GM18499 (cell line): ENCODE measurements at regions not wholly inside any gene's neighbourhood (a gene's known extent, or its start where the extent isn't known, plus 50 kb on each side); places are given as distances from the start of the nearest gene placed in this dataset.

Experiments used
- ATAC-seq: cut with Tn5 transposase; IDR thresholded peaks from one replicate; pipeline ENCODE4 v1.9.1; 2021; ENCODE audit warnings: moderate number of reproducible peaks; ENCODE audit not compliant: insufficient read depth, unreplicated experiment

DNA sequence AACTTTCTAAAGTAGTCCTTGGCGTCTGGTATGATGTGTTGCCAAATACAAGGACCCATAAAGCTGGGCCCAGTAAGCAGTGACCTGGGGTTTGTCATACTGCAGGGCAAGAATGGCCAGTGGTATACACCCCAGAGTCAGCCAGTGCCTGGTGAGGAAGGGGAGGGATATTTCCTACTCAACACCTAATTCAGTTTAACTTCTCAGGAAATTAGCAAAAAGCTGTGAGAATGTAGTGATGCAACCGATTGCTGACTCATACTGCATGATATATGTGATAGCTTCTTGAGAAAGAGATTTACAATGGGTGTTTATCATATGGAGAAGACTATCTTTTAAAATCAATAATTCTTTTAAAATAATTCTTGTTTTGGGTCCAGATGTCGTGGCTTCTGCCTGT lies 889.3 kb upstream of the CELF2 start:
- ATAC-seq = no peak

DNA sequence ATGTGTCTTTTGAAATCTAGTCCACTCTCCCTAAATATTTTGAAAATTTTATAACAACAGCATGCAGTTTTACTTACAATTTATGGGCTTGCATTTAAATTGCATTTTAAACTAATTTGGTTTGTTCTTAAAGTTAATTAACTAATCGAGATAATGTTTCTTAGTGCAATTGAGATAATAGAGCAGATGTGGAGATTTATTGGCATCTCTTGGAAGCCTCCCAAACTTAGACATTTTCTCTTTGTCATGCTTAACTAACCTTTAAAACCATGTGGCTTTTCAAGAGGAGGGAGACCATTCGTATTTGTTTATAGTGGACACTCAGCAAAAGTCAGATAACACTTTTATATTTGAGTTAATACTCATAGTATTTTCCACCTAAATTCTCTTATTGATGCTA lies 887.0 kb upstream of the CELF2 start:
- ATAC-seq = no peak

DNA sequence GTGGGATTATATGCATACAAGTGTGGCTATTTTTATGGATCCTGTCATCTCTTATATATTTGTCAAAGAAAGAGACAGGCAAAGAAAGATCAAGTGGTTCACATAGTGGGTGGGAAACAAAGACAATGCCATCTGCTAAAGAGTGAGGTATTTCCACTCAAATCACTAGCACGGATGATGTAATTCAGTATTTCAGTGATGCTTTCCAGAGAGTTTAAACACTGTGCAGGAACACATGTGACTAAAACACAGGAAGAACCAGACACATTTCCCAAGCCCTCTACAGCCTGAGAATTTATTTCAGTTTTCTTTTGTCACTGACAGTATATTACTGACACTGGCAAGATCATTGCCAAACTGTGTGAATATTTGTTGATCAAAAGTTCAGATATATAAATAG lies 885.7 kb upstream of the CELF2 start:
- ATAC-seq = no peak

DNA sequence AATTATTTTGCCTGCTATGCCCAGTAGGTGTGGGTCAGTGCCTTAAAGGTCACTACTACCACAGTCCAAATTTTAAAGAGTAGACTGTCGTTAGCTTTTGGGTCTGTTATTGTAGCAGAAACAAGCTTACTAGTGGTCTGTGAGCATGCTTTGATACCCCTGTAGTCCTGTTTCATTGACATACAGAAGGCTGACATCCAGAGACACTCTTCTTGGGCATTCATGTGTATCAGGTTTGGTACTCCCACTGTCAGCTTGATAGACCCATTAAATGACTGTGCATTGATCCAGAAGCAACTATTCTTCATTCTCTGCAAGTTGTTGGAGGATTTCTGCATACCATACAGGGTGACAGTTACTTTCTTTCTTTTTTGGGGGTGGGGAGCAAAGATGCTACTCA lies 884.4 kb upstream of the CELF2 start:
- no peak for ATAC-seq

DNA sequence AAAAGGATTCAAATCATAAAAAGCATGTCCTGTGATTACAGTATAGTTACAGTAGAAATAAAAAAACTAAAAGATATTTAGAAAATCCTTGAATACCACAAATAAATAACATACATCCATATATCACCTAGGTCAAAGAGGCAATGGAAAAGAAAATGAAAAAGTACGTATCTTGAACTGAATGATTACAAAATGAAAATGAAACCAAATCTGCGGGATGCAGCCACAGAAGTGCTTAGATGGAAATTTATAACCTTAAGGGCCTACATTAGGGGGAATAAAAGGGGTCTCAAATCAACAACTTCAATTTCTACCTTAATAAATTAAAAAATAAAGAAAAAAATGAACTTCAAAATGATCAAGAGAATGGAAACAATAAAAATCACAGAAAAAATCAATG lies 879.0 kb upstream of the CELF2 start:
- ATAC-seq = no peak

DNA sequence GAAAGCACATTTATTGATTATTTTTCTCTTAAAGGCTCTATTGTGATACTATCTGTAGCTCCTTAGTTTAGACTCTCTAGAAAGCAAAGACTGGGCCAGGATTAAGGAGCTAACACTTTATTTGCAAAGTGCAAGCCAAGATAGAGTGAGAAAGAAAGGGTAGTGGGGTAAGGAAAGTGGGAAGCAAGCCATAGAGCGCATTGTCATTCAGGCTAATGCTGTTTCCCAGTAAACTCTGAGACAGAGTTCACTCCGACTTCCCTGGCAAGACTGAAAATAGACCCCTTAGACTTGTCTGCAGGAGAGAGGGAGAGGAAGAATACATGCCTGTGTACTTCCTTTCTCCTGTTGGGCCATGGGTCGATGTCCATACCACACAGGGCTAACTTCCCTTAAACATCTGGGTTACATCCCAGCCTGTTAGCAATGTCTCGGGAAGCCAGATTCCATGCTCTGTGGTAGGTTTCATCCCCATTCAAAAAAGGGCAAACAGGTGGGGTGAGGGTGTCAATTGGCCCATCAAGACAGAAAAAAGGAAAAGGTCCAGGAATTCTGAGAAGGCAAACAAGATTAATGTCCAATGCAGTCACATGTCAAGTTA lies 875.8 kb upstream of the CELF2 start:
- no peak for ATAC-seq

DNA sequence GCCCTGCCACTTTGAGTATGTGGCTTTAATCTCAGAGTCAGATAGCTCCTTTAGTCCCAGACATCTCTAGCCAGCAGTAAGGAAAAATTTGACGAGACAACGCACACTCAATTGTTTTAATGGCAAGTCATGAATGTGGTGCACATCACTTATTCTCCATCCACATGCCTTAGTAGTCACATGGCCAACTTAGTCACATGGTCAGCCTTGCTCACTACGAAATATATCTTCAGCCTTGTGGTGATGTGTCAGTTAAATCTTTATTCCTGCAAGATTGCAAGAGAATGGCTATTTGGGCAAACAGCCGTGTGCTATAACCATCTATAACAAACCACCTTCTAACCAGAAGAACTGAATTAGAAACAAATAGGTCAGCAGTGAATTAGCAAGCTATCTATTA lies 871.1 kb upstream of the CELF2 start:
- no peak for ATAC-seq

DNA sequence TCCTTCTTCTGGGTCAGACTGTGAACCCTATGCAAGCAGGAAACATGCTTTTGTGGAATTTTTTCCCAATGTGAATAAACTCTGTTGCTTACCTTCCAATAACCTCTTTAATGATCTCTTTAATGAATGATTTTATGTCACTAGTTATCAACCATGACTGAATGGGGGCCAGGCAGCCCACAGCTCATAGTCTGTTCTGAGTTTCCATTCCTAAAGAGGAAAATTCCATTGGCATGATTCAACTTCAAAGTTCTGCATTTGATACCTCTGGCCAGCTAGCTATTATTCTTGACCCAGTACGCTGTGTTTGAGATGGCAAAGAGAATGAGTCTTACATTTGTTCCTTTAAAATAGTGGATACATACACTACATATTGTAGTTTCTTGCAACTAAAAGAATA lies 867.8 kb upstream of the CELF2 start:
- ATAC-seq = no peak

DNA sequence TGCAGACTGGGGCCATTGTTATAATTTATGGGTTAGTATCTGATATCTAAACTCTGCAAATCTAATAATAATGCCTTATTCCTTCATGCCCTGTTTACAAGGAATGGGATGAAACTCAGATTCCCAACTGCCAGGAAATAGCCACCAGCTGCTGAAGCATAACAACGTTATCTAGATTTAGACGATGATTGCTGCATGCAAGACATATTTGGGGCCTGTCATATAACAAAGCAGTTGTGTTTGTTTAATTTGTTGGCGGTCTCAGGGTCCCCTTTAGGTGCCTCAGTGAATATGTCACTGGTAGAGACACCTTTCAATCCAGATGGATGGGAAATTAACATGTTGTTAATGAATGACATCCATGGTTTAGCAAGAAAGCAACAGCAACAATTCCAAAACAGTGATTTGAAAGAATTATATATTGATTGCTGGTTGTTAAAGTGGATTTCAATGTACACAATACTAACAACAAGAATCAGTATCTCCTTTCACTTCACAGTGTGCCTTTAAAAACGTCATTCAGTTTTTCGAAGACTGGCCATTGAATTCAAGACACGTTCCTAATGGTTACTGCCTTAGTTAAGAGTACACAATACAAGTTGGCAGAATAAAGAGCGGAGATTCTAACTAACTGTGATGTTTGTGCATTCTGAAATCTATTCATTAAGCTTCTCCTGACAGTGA lies 860.6 kb upstream of the CELF2 start:
- ATAC-seq = no peak

DNA sequence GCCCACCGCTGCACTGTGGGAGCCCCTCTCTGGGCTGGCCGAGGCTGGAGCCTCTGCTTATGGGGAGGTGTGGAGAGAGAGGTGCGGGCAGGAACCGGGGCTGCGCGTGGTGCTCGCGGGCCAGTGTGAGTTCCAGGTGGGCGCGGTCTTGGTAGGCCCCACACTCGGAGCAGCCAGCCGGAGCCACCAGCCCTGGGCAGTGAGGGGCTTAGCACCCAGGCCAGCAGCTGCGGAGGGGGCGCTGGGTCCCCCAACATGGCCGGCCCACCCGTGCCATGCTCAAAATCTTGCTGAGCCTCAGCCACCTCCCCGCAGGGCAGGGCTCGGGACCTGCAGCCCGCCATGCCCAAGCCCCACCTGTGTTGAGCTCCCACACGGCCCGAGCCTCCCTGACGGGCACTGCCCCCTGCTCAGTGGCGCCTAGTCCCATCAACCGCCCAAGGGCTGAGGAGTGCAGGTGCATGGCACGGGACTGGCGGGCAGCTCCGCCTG lies 856.8 kb upstream of the CELF2 start:
- ATAC-seq = no peak

DNA sequence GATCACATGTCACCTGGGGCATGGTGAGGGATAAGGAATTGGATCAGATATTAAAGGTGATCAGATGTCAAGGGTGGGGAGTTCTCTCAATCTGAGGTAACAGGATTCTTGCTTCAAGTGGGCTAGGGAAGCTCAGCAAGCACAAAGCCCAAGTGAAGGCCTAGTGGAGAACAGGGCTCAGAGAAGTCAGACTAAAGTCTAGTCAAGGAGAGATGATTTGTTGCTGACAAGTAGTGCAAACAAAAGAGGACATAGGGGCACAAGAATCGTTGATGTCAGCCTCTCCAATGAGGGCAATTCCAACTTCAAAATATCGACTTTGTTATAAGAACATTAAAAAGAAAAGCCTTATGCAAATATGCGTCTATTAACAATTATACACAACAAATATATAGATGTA lies 852.8 kb upstream of the CELF2 start:
- no peak for ATAC-seq

DNA sequence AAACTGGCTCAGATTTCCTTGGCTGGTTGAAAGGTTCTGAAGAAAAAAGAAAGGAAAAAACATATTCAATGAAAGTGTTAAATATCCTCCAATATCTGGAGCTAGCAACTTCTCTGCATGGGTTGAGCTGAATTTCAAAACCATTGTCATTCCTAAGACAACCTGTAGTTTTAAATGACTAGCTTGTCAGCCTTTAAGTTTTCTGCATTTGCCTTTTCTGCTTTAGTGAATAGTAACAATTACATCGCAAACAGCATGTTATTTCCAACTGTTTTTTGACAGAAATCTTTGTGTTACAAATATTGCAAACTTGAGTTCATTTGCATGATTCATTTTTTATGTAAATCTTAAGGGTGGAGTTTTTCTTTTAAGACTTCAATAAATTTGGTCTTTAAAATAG lies 852.3 kb upstream of the CELF2 start:
- no peak for ATAC-seq

DNA sequence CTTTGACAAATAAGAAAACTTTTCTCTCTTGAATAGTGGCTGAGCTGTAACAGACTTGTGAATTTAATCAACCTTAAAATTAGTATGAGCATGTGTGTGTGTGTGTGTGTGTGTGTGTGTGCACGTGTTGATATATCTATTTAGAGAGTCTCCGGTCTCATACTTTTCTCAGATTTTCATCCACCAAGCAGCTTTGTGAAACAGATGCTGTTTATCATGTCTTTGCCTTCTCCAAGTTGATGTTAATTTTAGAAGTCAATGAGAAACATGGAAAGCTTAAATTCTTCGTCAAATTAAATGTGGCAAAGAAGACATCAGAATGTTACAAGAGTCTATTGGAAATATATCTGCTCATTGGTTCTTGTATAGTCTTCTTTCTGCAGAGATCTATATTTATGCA lies 839.2 kb upstream of the CELF2 start:
- no peak for ATAC-seq

DNA sequence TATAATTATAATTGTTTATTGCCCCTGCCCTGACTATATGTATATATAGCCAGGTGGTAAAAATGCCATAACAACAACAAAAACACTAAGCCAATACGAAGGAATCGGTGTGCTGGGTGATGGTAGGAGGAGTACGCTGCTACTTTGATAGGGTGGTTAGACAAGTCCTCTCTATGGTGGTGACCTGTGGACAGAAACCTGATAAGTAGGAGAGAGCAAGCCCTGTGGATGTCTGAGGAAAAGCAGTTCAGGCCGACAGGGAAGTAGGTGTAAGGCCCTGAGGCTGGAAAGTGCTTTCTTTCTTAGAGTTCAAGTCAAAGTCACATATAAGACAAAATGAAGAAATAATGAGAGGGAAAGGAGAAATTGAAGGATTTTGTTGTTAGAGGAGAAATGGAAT lies 823.8 kb upstream of the CELF2 start:
- no peak for ATAC-seq

DNA sequence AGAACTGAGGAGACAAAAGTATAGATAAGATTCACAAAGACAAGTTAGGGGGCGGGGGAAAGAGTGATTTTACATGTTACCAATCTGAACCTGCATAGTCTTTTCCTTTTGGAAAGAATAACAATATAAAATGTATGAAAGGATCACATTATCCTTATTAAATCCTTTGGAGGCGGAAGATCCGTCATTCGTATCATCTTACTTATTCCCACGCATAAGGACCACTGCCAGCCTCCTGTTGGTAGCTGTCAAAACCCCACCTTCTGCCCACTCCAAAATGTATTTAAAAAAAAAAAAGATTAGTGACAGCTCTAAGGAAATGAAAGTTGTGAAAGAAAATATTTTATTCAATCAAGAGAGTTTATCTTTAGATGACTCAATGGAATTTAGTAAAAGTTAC lies 821.0 kb upstream of the CELF2 start:
- ATAC-seq = no peak

DNA sequence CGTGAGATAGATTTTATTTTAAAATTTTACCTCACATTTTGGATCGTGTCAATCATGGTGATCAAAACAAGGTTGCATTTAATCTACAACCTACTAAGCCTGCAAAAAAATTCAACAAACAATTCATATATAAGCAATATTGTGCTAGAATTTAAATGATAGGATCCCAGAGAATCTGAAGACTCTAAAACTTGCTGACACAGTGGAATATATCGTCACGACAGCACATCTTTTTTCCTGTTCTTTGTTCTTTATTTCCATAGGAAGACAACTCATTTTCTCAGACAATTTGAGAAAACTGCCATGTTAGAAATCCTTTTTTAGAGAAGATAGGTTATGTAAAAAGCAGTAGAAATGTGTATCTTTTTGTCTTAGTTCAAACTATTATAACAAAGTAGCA lies 820.2 kb upstream of the CELF2 start:
- no peak for ATAC-seq

DNA sequence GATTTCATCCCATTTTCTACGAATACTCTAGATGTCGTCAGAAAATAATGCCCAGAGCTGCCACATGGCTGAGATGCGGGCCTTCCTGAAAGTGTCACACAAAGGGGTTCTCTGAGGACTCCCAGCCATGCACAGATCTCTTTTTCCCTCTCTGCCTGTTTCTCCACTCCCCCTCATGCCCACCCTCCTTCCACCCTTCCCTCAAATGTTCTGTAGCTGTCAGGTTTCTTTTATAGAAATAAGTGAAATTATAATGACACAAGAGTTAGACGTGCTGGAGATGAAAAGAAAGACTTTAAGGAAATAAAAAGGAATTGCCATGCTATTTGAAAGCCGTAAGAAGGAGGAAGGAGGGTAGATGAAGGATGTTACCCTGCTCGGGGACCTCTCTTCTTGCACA lies 819.3 kb upstream of the CELF2 start:
- no peak for ATAC-seq

DNA sequence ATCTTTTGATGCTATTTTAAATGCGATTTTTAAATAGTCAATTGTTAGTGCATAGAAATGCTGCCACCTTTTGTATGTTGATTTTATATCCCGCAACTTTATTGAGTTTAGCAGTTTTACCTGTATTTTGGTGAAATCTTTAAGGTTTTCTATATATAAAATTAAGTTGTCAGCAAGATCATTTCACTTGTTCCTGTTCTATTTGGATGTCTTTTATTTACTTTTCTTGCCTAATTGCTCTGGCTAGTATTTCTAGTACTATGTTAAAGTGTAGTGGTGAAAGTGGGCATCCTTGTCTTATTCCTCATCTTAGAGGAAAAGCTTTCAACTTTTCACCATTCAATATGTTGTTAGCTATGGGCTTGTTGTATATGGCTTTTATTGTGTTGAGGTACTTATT lies 813.3 kb upstream of the CELF2 start:
- ATAC-seq = no peak

DNA sequence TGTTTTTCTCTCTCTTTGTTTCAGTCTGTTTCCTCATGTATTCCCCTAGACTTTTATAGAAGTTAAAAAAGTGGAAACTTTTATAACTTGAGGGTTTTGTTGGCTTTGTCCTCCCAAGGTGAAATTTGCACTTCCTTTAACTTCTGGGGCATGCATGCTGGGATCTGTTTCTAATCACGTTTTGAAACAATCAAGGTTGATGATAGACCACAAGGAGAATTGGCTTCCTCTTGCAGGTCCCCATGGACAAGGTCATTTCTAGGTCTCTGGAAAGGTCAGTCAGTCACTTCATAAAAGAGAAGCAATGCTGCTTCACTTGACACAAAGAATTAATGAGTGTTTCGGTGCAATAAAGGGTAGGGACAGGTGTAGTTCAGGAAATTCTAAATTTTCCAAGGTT lies 811.8 kb upstream of the CELF2 start:
- ATAC-seq = no peak

DNA sequence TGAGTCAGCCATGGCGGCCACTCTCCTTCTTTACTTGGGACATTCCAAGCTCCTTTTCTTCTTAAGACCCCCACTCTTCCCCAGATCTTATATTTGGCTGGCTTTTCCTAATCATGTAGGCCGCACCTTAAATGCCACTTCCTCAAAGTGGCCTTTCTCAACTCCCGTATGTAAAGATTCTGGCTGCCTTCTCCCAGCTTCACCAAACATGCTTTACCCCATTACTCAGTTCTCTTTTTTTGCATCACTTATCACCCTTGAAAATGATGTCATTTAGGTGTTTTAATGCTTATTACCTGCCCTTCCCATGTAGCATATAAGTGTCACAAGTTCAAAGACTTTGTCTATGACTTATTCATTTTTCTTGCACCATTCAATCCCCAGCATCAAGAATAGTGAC lies 810.1 kb upstream of the CELF2 start:
- no peak for ATAC-seq

DNA sequence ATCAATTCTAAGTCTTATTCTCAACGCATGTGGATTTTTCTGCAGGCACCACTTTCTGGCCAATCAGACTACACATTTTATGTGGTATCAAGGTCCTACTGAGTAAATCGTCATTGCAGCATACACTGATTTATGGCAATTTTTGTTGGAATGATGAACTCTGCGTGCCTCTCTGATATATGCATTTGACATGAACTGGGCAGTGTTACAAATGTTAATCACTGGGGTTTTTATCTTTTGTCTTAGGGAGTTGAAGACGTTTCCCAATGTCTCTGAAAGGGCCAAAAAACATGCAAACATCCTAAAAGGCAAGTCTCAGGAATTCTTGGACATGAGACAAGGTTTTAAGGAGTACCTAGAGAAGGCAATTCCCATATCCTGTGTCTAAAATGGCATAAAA lies 809.5 kb upstream of the CELF2 start:
- ATAC-seq = no peak

DNA sequence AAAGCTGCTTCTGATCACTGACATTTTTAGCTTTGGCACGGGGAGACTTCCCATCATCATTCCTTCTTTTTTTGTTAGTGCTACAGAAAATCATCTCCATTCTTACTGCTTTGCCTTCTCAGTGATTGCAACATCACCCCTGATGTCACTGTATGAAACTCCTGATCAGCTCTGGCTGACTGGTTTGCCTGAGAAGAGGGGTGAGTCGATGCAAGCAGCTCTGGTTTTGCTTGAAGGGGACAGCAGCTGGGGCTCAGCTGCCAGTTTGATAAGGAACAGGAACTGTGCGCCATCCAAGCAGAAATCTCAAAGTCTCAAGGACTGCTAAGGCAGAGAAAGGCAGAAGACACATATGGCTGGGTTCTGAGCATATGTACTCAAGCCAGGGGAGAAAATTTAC lies 808.5 kb upstream of the CELF2 start:
- ATAC-seq = no peak
